PC-3 (cell line): ENCODE measurements at regions not wholly inside any gene's neighbourhood (a gene's known extent, or its start where the extent isn't known, plus 50 kb on each side); places are given as distances from the start of the nearest gene placed in this dataset.

Source experiments
- ATAC-seq: fragments of 200-7000 bp; cut with Tn5 transposase; 2 replicates; pipeline ENCODE4 v1.9.1; 2020; ENCODE audit warnings: mild to moderate bottlenecking, moderate library complexity
- BruUV-seq: library from RNA; stranded (reverse); fragments of 400-500 nt; replicated peaks from 2 replicates; lab custom pipeline; 2021; lab: Mats Ljungman, UMichigan
- CTCF ChIA-PET: fragments of 300-600 bp; sonication (Branson Sonifier 250); formaldehyde crosslinking; loops from one replicate; lab custom pipeline; 2022; ENCODE audit warnings: antibody characterized with exemption; lab: Charles Lee
- POLR2A ChIA-PET: fragments of 300-600 bp; sonication (Branson Sonifier 250); formaldehyde crosslinking; loops from one replicate; lab custom pipeline; 2022; ENCODE audit warnings: antibody characterized with exemption; ENCODE audit not compliant: unreplicated experiment; lab: Charles Lee
- DNase-seq: peaks from one replicate; pipeline ENCODE4 v3.0.0-alpha.2; 2015
- H2AFZ ChIP-seq: fragments of 300-600 bp; sonication (generic); 2 replicates; pipeline ENCODE4 v1.6.0; 2016; ENCODE audit warnings: antibody characterized with exemption, low read length
- H3F3A ChIP-seq: fragments of 300-600 bp; sonication (generic); one replicate; pipeline ENCODE4 v1.6.0; 2017; ENCODE audit warnings: antibody characterized with exemption, low read length, control low read depth, mild to moderate bottlenecking; ENCODE audit not compliant: unreplicated experiment
- H3K27ac ChIP-seq: fragments of 300-600 bp; sonication (generic); 2 replicates; pipeline ENCODE4 v1.5.1; 2016; ENCODE audit warnings: mild to moderate bottlenecking, low read length
- H3K27me3 ChIP-seq: fragments of 300-600 bp; sonication (generic); 2 replicates; pipeline ENCODE4 v1.6.1; 2016; ENCODE audit warnings: low read length, mixed read lengths
- H3K36me3 ChIP-seq: fragments of 300-600 bp; sonication (generic); 2 replicates; pipeline ENCODE4 v1.6.1; 2016; ENCODE audit warnings: low read depth, mixed run types, low read length, mixed read lengths
- H3K4me1 ChIP-seq: fragments of 300-600 bp; sonication (generic); 2 replicates; pipeline ENCODE4 v1.5.1; 2016; ENCODE audit warnings: low read length; ENCODE audit not compliant: insufficient read depth
- H3K4me2 ChIP-seq: fragments of 300-600 bp; sonication (generic); 2 replicates; pipeline ENCODE4 v1.6.0; 2016; ENCODE audit warnings: low read length
- H3K4me3 ChIP-seq: fragments of 300-600 bp; sonication (generic); 2 replicates; pipeline ENCODE4 v1.5.1; 2016; ENCODE audit warnings: mild to moderate bottlenecking, low read length, mixed read lengths
- H3K79me2 ChIP-seq: fragments of 300-600 bp; sonication (generic); 2 replicates; pipeline ENCODE4 v1.6.1; 2017; ENCODE audit warnings: low read length, mixed read lengths
- H3K9ac ChIP-seq: fragments of 300-600 bp; sonication (generic); 2 replicates; pipeline ENCODE4 v1.6.0; 2016; ENCODE audit warnings: mild to moderate bottlenecking, low read length
- H3K9me2 ChIP-seq: fragments of 300-600 bp; sonication (generic); replicated peaks from 2 replicates; pipeline ENCODE4 v1.6.1; 2016; ENCODE audit warnings: mixed run types, low read length, mixed read lengths
- H3K9me3 ChIP-seq: fragments of 300-600 bp; sonication (generic); 2 replicates; pipeline ENCODE4 v1.6.1; 2016; ENCODE audit warnings: low read length, mixed read lengths
- H4K20me1 ChIP-seq: fragments of 300-600 bp; sonication (generic); 2 replicates; pipeline ENCODE4 v1.6.1; 2016; ENCODE audit warnings: low read length, mixed read lengths
- EZH2 ChIP-seq: fragments of 300-600 bp; sonication (generic); IDR thresholded peaks from one replicate; pipeline ENCODE4 v1.6.1; 2017; ENCODE audit warnings: antibody characterized with exemption, mild to moderate bottlenecking, low read length; ENCODE audit not compliant: unreplicated experiment
- EZH2phosphoT487 ChIP-seq: fragments of 300-600 bp; sonication (generic); IDR thresholded peaks from 2 replicates; pipeline ENCODE4 v1.6.1; 2018; ENCODE audit warnings: mild to moderate bottlenecking, antibody characterized with exemption, low read length, borderline replicate concordance
- intact Hi-C: fragments of 100-400 bp; cut with micrococcal nuclease; formaldehyde crosslinking; loops from 2 replicates; pipeline ENCODE4 v1.9.0; 2023
- TF ChIP-seq, protein P1 (sequence below): fragments of 300-600 bp; sonication (generic); conservative IDR thresholded peaks from 2 replicates; pipeline ENCODE4 v1.5.1; 2017; ENCODE audit warnings: antibody characterized with exemption, low read depth, mild to moderate bottlenecking, low read length

DNA sequence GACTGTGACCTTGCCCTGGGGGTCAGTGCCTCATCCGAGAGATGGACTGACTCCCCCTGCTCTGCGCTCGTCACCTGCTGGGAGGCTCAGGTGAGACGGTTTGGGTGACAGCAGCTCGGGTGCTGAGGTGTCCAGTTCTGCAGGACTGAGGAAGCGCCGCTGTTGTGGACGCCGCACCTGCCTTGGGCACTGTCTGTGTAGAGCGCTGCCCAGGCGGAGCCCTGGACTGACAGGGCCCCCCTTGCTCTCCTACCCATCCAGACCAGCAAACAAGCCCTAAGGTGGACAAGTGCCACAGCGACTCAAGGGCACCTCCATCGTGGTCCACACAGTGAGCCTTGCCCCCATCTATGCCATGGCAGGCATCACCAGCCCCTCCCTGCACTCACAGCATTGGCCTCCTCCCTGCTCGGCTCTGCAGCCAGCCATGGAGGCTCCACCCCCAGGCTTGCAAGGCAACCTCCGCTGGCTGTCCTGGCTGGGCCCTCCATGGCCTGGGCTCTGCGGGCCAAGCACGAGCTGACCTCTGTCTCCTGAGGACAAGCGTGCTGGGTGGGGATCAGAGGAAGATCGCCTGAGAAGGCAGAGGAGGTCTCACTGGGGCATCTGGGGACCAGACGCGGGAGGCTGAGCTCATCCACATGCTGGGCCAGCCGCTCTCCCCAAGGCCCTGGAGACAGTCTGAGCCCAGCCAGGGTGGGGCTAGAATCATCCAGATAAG is 87.1 kb upstream of the COL5A1 start:
- no peaks in the 10 kb centered on the region for H3F3A ChIP-seq
- no peak overlapping the region for H3K27ac ChIP-seq
- no peaks in the 10 kb centered on the region for H3K9me2 ChIP-seq
- H3K27me3 ChIP-seq = no peaks in the 10 kb centered on the region
- no peaks in the 10 kb centered on the region for H3K36me3 ChIP-seq
- BruUV-seq = no TSS peak
- intact Hi-C loops = no loop called here
- peaks cover 14% of the 10 kb centered on the region for H3K4me1 ChIP-seq
- H3K79me2 ChIP-seq = no peaks in the 10 kb centered on the region
- CTCF ChIA-PET = no interaction called here
- H3K9me3 ChIP-seq = no peaks in the 10 kb centered on the region
- H3K4me3 ChIP-seq = no peak overlapping the region
- no peak overlapping the region for H2AFZ ChIP-seq
- H3K4me2 ChIP-seq = no peak overlapping the region
- POLR2A ChIA-PET = no interaction called here
- TF ChIP-seq, protein P1, sequence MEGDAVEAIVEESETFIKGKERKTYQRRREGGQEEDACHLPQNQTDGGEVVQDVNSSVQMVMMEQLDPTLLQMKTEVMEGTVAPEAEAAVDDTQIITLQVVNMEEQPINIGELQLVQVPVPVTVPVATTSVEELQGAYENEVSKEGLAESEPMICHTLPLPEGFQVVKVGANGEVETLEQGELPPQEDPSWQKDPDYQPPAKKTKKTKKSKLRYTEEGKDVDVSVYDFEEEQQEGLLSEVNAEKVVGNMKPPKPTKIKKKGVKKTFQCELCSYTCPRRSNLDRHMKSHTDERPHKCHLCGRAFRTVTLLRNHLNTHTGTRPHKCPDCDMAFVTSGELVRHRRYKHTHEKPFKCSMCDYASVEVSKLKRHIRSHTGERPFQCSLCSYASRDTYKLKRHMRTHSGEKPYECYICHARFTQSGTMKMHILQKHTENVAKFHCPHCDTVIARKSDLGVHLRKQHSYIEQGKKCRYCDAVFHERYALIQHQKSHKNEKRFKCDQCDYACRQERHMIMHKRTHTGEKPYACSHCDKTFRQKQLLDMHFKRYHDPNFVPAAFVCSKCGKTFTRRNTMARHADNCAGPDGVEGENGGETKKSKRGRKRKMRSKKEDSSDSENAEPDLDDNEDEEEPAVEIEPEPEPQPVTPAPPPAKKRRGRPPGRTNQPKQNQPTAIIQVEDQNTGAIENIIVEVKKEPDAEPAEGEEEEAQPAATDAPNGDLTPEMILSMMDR = no peak
- TF ChIP-seq EZH2phosphoT487 (no peak), EZH2 (no peak)
- no peak for ATAC-seq
- no peaks in the 10 kb centered on the region for H4K20me1 ChIP-seq
- no peak overlapping the region for H3K9ac ChIP-seq
- no peak for DNase-seq

- intact Hi-C loops = no loop called here
- H2AFZ ChIP-seq = no peak overlapping the region
- no peaks in the 10 kb centered on the region for H3K79me2 ChIP-seq
- ChIA-PET POLR2A (no interaction called here), CTCF (no interaction called here)
- H3K27ac ChIP-seq = no peak overlapping the region
- no peaks in the 10 kb centered on the region for H3K9me2 ChIP-seq
- H3K4me2 ChIP-seq = no peak overlapping the region
- H4K20me1 ChIP-seq = no peaks in the 10 kb centered on the region
- H3F3A ChIP-seq = no peaks in the 10 kb centered on the region
- BruUV-seq = no TSS peak
- no peaks in the 10 kb centered on the region for H3K9me3 ChIP-seq
- no peak for TF ChIP-seq EZH2
- TF ChIP-seq, protein P1 = no peak
- TF ChIP-seq EZH2phosphoT487 = no peak
- H3K4me1 ChIP-seq = peaks cover 14% of the 10 kb centered on the region
- no peaks in the 10 kb centered on the region for H3K27me3 ChIP-seq
- H3K36me3 ChIP-seq = no peaks in the 10 kb centered on the region
- H3K4me3 ChIP-seq = no peak overlapping the region
- ATAC-seq (no peak), DNase-seq (no peak)
- H3K9ac ChIP-seq = no peak overlapping the region
Observed at GRCh38 chr9:134555094-134555650, 86.4 kb upstream of the COL5A1 start.

DNA sequence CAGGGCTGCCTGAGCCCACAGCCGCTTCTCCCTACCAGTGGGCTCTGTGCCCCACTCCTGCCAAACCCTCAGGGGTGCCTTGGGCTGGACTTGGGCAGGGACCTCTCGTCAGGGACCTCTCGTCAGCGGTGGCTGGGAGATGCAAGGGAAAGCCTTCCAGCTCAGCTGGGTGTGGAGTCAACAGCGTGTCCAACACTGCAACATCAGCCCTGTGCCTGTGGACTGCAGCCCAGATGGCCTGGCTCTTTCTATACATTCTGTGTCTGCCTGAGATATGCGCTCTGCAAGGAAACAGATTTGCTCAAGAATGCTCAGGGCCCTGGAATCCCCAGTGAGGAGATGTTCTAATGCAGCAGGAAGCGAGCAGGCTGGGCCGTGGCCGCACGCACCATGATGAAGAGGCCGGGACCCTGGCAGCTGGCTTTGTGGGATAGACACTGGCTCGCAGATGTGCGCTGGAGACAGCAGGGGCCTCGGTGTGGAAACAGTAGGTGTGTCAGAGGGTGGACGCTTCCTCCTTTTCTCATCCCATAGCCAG is 85.0 kb upstream of the COL5A1 start:
- Histone ChIP-seq H3K9ac (no peak overlapping the region), H2AFZ (no peak overlapping the region), H3K9me2 (no peaks in the 10 kb centered on the region), H3K27ac (no peak overlapping the region), H3K4me2 (no peak overlapping the region), H4K20me1 (no peaks in the 10 kb centered on the region), H3K4me1 (peaks cover 11% of the 10 kb centered on the region), H3K79me2 (no peaks in the 10 kb centered on the region), H3K36me3 (no peaks in the 10 kb centered on the region), H3F3A (no peaks in the 10 kb centered on the region), H3K9me3 (no peaks in the 10 kb centered on the region), H3K4me3 (no peak overlapping the region), H3K27me3 (no peaks in the 10 kb centered on the region)
- intact Hi-C loops = no loop called here
- BruUV-seq = no TSS peak
- ChIA-PET CTCF (no interaction called here), POLR2A (no interaction called here)
- TF ChIP-seq, protein P1 = no peak
- no peak for TF ChIP-seq EZH2
- no peak for TF ChIP-seq EZH2phosphoT487
- no peak for DNase-seq
- ATAC-seq = no peak
